ENCODE measurements at regions not wholly inside any gene's neighbourhood (a gene's known extent, or its start where the extent isn't known, plus 50 kb on each side); places are given as distances from the start of the nearest gene placed in this dataset.

DNA sequence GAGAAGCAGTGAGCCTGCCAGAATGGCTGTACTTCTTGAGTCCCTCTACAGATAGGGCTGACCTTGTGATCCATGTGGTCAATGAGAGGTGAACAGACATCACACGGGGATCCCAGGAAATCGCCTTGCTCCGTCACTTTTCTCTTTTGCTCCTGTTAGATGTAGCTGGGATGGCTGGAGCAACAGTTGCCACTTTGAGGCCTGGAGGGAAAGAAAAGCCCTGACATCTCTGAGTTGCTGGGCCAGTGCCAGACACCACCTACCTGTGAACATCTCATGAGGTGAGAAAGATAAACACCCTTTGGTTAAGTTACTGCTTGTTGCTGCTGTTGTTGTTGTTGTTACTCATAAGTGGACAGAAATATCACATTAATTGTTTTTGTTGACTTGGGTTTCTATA lies 840.3 kb downstream of the TBC1D22A start:
- no peak overlapping the region for H3K27ac ChIP-seq
- H3K4me3 ChIP-seq: no peak overlapping the region
- no peaks in the 10 kb centered on the region for H3K9me3 ChIP-seq (ENCODE audit: low read depth)
- TF ChIP-seq EZH2 (IDR thresholded peaks at IDR 0.05; ENCODE audit: insufficient read depth, poor library complexity, severe bottlenecking) (no peak), EZH2phosphoT487 (IDR thresholded peaks at IDR 0.05; ENCODE audit: insufficient read depth, low read depth) (no peak)
- H3K9me2 ChIP-seq (ENCODE audit: insufficient read depth): no peaks in the 10 kb centered on the region
- H3K4me2 ChIP-seq (ENCODE audit: unreplicated experiment): no peak overlapping the region
- no peaks in the 10 kb centered on the region for H3K27me3 ChIP-seq (replicated peaks; ENCODE audit: insufficient read depth)
- H2AFZ ChIP-seq: no peak overlapping the region
- H3K36me3 ChIP-seq (ENCODE audit: low read depth): no peaks in the 10 kb centered on the region
- H3K4me1 ChIP-seq (ENCODE audit: insufficient read depth): no peaks in the 10 kb centered on the region
- in situ Hi-C loops (cut with MboI): no loop called here
- WGBS, 2 experiments (ENCODE audit: low coverage in 1 of 2, low lambda C conversion rate in 2 of 2, missing lambda C conversion rate in 2 of 2): 60 to 72% methylated on average over 3 of the region's 3 CpGs
- H3K79me2 ChIP-seq (ENCODE audit: insufficient read depth): no peaks in the 10 kb centered on the region
- no peak overlapping the region for H3K9ac ChIP-seq
- no peak for DNase-seq
- no peaks in the 10 kb centered on the region for H4K20me1 ChIP-seq (ENCODE audit: insufficient read depth)
- no peaks in the 10 kb centered on the region for H3F3A ChIP-seq (ENCODE audit: insufficient read depth)

DNA sequence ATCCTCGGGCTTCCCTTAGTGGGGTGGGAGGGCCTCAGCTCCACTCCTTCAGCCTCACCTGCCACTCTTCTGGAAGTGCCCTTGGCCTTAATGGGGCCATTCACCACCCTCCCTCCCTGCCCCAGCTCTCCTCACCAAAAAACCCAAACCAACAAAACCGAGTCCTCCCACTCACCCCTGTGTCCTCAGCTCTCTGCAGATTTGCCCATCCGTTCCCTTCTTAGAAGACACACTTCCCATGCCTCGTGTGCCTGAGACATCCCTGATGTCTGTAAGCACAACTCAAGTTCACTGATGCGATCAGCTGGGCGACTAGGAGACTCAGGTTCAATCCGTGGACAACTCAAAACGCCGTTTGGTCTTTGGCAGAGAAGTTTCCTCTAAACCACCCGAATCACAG lies 839.2 kb downstream of the TBC1D22A start:
- H3K9me3 ChIP-seq (ENCODE audit: low read depth): no peaks in the 10 kb centered on the region
- WGBS, 2 experiments (ENCODE audit: low coverage in 1 of 2, low lambda C conversion rate in 2 of 2, missing lambda C conversion rate in 2 of 2): 6 to 8% methylated on average over 10 of the region's 10 CpGs
- in situ Hi-C loops (cut with MboI): no loop called here
- H3K9me2 ChIP-seq (ENCODE audit: insufficient read depth): no peaks in the 10 kb centered on the region
- no peak for DNase-seq
- H3K36me3 ChIP-seq (ENCODE audit: low read depth): no peaks in the 10 kb centered on the region
- no peak overlapping the region for H3K4me3 ChIP-seq
- no peak overlapping the region for H2AFZ ChIP-seq
- no peak overlapping the region for H3K27ac ChIP-seq
- no peaks in the 10 kb centered on the region for H3K4me1 ChIP-seq (ENCODE audit: insufficient read depth)
- no peaks in the 10 kb centered on the region for H3K79me2 ChIP-seq (ENCODE audit: insufficient read depth)
- H3K9ac ChIP-seq: no peak overlapping the region
- H3K27me3 ChIP-seq (replicated peaks; ENCODE audit: insufficient read depth): no peaks in the 10 kb centered on the region
- no peak overlapping the region for H3K4me2 ChIP-seq (ENCODE audit: unreplicated experiment)
- no peaks in the 10 kb centered on the region for H4K20me1 ChIP-seq (ENCODE audit: insufficient read depth)
- TF ChIP-seq EZH2phosphoT487 (IDR thresholded peaks at IDR 0.05; ENCODE audit: insufficient read depth, low read depth) (no peak), EZH2 (IDR thresholded peaks at IDR 0.05; ENCODE audit: insufficient read depth, poor library complexity, severe bottlenecking) (no peak)
- no peaks in the 10 kb centered on the region for H3F3A ChIP-seq (ENCODE audit: insufficient read depth)

DNA sequence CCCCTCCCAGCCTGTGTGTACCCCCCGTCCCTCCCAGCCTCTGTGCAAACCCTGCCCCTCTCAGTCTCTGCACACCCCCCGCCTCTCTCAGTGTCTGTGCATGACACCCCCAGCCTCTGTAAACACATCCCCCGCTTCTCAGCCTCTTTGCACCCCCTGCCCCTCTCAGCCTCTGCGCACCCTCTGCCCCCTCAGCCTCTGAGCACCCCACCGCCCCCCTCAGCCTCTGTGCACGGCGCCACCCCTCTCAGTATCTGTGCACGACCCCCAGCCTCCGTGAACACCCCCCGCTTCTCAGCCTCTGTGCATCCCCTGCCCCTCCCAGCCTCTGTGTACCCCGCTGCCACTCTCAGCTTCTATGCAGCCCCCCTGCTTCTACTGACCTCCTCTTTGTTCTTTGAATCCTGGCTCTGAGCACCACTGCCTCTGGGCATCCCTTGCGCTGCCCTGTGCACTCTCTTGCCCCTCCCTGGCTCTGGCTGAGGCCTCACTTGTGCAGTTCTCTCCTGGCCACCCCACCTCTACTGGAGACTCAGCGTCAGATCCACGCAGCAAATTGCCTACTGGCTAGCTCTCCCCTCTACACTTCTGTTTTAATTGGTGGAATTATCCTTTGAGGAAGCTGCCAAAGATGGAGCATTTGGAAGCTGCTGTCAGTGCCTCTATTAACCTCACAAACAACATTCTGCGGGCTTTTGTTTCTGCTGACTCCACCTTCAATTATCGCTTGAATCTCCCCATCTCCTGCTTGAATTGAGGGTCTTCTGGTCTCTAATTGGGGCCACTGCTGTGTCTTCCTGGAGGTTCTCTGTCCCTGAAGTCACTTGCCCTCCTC lies 838.6 kb downstream of the TBC1D22A start:
- Histone ChIP-seq H3K9me3 (ENCODE audit: low read depth) (no peaks in the 10 kb centered on the region), H3K9ac (no peak overlapping the region), H3K36me3 (ENCODE audit: low read depth) (no peaks in the 10 kb centered on the region), H3F3A (ENCODE audit: insufficient read depth) (no peaks in the 10 kb centered on the region), H3K4me1 (ENCODE audit: insufficient read depth) (no peaks in the 10 kb centered on the region), H3K27ac (no peak overlapping the region), H3K79me2 (ENCODE audit: insufficient read depth) (no peaks in the 10 kb centered on the region), H3K4me3 (no peak overlapping the region), H4K20me1 (ENCODE audit: insufficient read depth) (no peaks in the 10 kb centered on the region), H3K9me2 (ENCODE audit: insufficient read depth) (no peaks in the 10 kb centered on the region), H3K27me3 (replicated peaks; ENCODE audit: insufficient read depth) (no peaks in the 10 kb centered on the region), H3K4me2 (ENCODE audit: unreplicated experiment) (no peak overlapping the region), H2AFZ (no peak overlapping the region)
- in situ Hi-C loops (cut with MboI): no loop called here
- no peak for DNase-seq
- TF ChIP-seq EZH2phosphoT487 (IDR thresholded peaks at IDR 0.05; ENCODE audit: insufficient read depth, low read depth) (no peak), EZH2 (IDR thresholded peaks at IDR 0.05; ENCODE audit: insufficient read depth, poor library complexity, severe bottlenecking) (no peak)
- 36 to 48% methylated on average over 8 to 16 of the region's 16 CpGs for WGBS, 2 experiments (ENCODE audit: low coverage in 1 of 2, low lambda C conversion rate in 2 of 2, missing lambda C conversion rate in 2 of 2)

DNA sequence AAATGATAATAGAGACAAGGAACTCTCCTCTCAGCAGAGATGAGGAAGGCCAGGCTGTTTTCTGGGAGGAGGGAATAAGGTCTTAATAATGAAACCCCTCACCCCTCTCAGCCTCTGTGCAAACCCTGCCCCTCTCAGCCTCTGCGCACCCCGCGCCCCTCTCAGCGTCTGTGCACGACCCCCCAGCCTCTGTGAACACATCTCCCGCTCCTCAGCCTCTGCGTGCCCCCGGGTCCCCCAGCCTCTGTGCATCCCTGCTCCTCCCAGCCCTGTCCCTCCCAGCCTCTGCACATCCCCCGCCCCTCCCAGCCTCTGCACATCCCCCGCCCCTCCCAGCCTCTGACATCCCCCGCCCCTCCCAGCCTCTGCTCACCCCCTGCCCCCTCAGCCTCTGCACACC lies 837.8 kb downstream of the TBC1D22A start:
- Histone ChIP-seq H3K9ac (no peak overlapping the region), H3K4me3 (no peak overlapping the region), H3K4me2 (ENCODE audit: unreplicated experiment) (no peak overlapping the region), H3K79me2 (ENCODE audit: insufficient read depth) (no peaks in the 10 kb centered on the region), H4K20me1 (ENCODE audit: insufficient read depth) (no peaks in the 10 kb centered on the region), H3K36me3 (ENCODE audit: low read depth) (no peaks in the 10 kb centered on the region), H3F3A (ENCODE audit: insufficient read depth) (no peaks in the 10 kb centered on the region), H3K4me1 (ENCODE audit: insufficient read depth) (no peaks in the 10 kb centered on the region), H3K27me3 (replicated peaks; ENCODE audit: insufficient read depth) (no peaks in the 10 kb centered on the region), H3K9me2 (ENCODE audit: insufficient read depth) (no peaks in the 10 kb centered on the region), H2AFZ (no peak overlapping the region), H3K27ac (no peak overlapping the region), H3K9me3 (ENCODE audit: low read depth) (no peaks in the 10 kb centered on the region)
- TF ChIP-seq EZH2 (IDR thresholded peaks at IDR 0.05; ENCODE audit: insufficient read depth, poor library complexity, severe bottlenecking): no peak
- no peak for TF ChIP-seq EZH2phosphoT487 (IDR thresholded peaks at IDR 0.05; ENCODE audit: insufficient read depth, low read depth)
- in situ Hi-C loops (cut with MboI): no loop called here
- DNase-seq: no peak
- 38% methylated on average over 11 of the region's 11 CpGs; no CpG with 5 or more reads in 1 of the 2 experiments for WGBS, 2 experiments (ENCODE audit: low coverage in 1 of 2, low lambda C conversion rate in 2 of 2, missing lambda C conversion rate in 2 of 2)
